ENCODE measurements at regions not wholly inside any gene's neighbourhood (a gene's known extent, or its start where the extent isn't known, plus 50 kb on each side); places are given as distances from the start of the nearest gene placed in this dataset.

- no peak for TF ChIP-seq CTCF (conservative IDR thresholded peaks at IDR 0.05; ENCODE audit: low read depth, low read length)
- no peak for TF ChIP-seq EZH2 (IDR thresholded peaks at IDR 0.05; ENCODE audit: low read length, unreplicated experiment)
- TF ChIP-seq EZH2phosphoT487 (IDR thresholded peaks at IDR 0.05; ENCODE audit: borderline replicate concordance, low read length) = no peak
Measured at GRCh38 chr2:83186105-83186760, 1272.8 kb downstream of the SUCLG1 start.
